Panc1 (cell line): ENCODE measurements at regions not wholly inside any gene's neighbourhood (a gene's known extent, or its start where the extent isn't known, plus 50 kb on each side); places are given as distances from the start of the nearest gene placed in this dataset.

Source experiments
- ATAC-seq: fragments of 200-7000 bp; cut with Tn5 transposase; 2 replicates; pipeline ENCODE4 v1.9.1; 2020; ENCODE audit warnings: mild to moderate bottlenecking, moderate library complexity
- BruUV-seq: library from RNA; stranded (reverse); fragments of 400-500 nt; replicated peaks from 2 replicates; lab custom pipeline; 2021; lab: Mats Ljungman, UMichigan
- CTCF ChIA-PET: fragments of 300-600 bp; sonication (Branson Sonifier 250); formaldehyde crosslinking; loops from one replicate; lab custom pipeline; 2022; ENCODE audit warnings: antibody characterized with exemption; lab: Charles Lee
- POLR2A ChIA-PET: fragments of 300-600 bp; sonication (Branson Sonifier 250); formaldehyde crosslinking; loops from one replicate; lab custom pipeline; 2022; ENCODE audit warnings: antibody characterized with exemption; lab: Charles Lee
- DNase-seq: peaks from one replicate; pipeline ENCODE4 v3.0.0-alpha.2; 2010; ENCODE audit warnings: low read depth, low spot score
- H3K27ac ChIP-seq: 2 replicates; pipeline ENCODE4 v1.5.1; 2011; ENCODE audit warnings: mild to moderate bottlenecking, low read length, inconsistent platforms
- H3K27me3 ChIP-seq: fragments of 200-500 bp; sonication (Bioruptor generic); 2 replicates; pipeline ENCODE4 v1.6.0; 2014; ENCODE audit warnings: low read length, inconsistent platforms; ENCODE audit not compliant: control insufficient read depth, insufficient read depth
- H3K36me3 ChIP-seq: fragments of 200-500 bp; sonication (Bioruptor generic); 2 replicates; pipeline ENCODE4 v1.5.1; 2014; ENCODE audit warnings: inconsistent platforms, mild to moderate bottlenecking, low read length, moderate library complexity; ENCODE audit not compliant: control insufficient read depth, insufficient read depth
- H3K4me1 ChIP-seq: 2 replicates; pipeline ENCODE4 v1.5.1; 2011; ENCODE audit warnings: inconsistent platforms, mild to moderate bottlenecking, low read length, moderate library complexity; ENCODE audit not compliant: control insufficient read depth, insufficient read depth
- H3K4me3 ChIP-seq, 2 experiments: 2 replicates each; pipeline ENCODE4 v1.5.1; 2011 to 2012; ENCODE audit warnings: low read depth in 2 of 2, low read length in 2 of 2, mild to moderate bottlenecking in 2 of 2, inconsistent platforms in 1 of 2, moderate library complexity in 1 of 2
- H3K9me3 ChIP-seq: fragments of 200-500 bp; sonication (Bioruptor generic); 2 replicates; pipeline ENCODE4 v1.5.1; 2014; ENCODE audit warnings: low read depth, mild to moderate bottlenecking, inconsistent platforms, low read length, moderate library complexity; ENCODE audit not compliant: control insufficient read depth, insufficient read depth
- POLR2AphosphoS5 ChIP-seq: IDR thresholded peaks from 2 replicates; pipeline ENCODE4 v1.6.1; 2012; ENCODE audit warnings: mild to moderate bottlenecking, low read depth, low read length, moderate library complexity
- SIN3A ChIP-seq: IDR thresholded peaks from 2 replicates; pipeline ENCODE4 v1.6.1; 2012; ENCODE audit warnings: low read depth, mild to moderate bottlenecking, low read length, moderate library complexity, borderline replicate concordance; ENCODE audit not compliant: insufficient read depth
- TCF7L2 ChIP-seq: IDR thresholded peaks from 2 replicates; pipeline ENCODE4 v1.6.1; 2011; ENCODE audit warnings: mild to moderate bottlenecking, low read depth, low read length, inconsistent platforms
- in situ Hi-C: cut with HindIII; loops from 2 replicates; pipeline ENCODE4 v1.10.0; 2016; ENCODE audit warnings: low sequenced_read_pairs, low pct_unique_long_range_greater_than_20kb
- intact Hi-C: fragments of 100-400 bp; cut with micrococcal nuclease; formaldehyde crosslinking; loops from one replicate; pipeline ENCODE4 v1.10.0; 2022; ENCODE audit not compliant: unreplicated experiment
- TF ChIP-seq, protein P1 (sequence below), 2 experiments: IDR thresholded peaks; 2 replicates each; pipeline ENCODE4 v1.6.1; 2011 to 2012; ENCODE audit warnings: low read depth in 2 of 2, control low read depth in 1 of 2, low read length in 1 of 2, mild to moderate bottlenecking in 1 of 2, moderate library complexity in 1 of 2; ENCODE audit not compliant: insufficient read depth in 1 of 2
- TF ChIP-seq, protein P2 (sequence below): fragments of 450-650 bp; IDR thresholded peaks from 2 replicates; pipeline ENCODE4 v1.5.1; 2017; ENCODE audit warnings: mild to moderate bottlenecking

DNA sequence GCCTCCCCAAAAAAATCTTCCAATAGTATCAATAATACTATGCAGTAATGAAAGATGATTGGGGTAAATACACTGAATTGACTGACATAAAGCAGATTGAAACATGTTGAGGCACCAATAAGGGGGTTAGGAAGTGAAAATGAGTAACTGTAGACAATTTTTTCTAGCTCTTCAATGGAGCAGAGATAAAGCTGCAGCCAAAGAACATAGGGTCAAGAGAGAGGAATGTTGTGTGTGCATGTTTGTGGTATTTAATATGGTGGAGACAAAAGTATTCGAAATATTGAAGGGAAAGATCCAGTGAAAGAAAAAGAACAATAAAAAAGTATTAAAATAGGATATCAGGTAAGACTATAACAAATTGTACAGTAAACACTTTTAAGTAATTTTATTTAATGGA, 450.0 kb upstream of the CCDC179 start:
- no peaks in the 10 kb centered on the region for H3K36me3 ChIP-seq
- POLR2A ChIA-PET, result no interaction called here
- no peak for ATAC-seq
- intact Hi-C loops (no loop called here), in situ Hi-C loops (no loop called here)
- TF ChIP-seq, protein P1, sequence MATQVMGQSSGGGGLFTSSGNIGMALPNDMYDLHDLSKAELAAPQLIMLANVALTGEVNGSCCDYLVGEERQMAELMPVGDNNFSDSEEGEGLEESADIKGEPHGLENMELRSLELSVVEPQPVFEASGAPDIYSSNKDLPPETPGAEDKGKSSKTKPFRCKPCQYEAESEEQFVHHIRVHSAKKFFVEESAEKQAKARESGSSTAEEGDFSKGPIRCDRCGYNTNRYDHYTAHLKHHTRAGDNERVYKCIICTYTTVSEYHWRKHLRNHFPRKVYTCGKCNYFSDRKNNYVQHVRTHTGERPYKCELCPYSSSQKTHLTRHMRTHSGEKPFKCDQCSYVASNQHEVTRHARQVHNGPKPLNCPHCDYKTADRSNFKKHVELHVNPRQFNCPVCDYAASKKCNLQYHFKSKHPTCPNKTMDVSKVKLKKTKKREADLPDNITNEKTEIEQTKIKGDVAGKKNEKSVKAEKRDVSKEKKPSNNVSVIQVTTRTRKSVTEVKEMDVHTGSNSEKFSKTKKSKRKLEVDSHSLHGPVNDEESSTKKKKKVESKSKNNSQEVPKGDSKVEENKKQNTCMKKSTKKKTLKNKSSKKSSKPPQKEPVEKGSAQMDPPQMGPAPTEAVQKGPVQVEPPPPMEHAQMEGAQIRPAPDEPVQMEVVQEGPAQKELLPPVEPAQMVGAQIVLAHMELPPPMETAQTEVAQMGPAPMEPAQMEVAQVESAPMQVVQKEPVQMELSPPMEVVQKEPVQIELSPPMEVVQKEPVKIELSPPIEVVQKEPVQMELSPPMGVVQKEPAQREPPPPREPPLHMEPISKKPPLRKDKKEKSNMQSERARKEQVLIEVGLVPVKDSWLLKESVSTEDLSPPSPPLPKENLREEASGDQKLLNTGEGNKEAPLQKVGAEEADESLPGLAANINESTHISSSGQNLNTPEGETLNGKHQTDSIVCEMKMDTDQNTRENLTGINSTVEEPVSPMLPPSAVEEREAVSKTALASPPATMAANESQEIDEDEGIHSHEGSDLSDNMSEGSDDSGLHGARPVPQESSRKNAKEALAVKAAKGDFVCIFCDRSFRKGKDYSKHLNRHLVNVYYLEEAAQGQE (IDR thresholded peaks at IDR 0.05; ENCODE audit: insufficient read depth in 1 of 2, low read depth in 2 of 2, low read length in 1 of 2), result no peak
- TF ChIP-seq POLR2AphosphoS5 (no peak), TCF7L2 (no peak), SIN3A (no peak)
- TF ChIP-seq, protein P2, sequence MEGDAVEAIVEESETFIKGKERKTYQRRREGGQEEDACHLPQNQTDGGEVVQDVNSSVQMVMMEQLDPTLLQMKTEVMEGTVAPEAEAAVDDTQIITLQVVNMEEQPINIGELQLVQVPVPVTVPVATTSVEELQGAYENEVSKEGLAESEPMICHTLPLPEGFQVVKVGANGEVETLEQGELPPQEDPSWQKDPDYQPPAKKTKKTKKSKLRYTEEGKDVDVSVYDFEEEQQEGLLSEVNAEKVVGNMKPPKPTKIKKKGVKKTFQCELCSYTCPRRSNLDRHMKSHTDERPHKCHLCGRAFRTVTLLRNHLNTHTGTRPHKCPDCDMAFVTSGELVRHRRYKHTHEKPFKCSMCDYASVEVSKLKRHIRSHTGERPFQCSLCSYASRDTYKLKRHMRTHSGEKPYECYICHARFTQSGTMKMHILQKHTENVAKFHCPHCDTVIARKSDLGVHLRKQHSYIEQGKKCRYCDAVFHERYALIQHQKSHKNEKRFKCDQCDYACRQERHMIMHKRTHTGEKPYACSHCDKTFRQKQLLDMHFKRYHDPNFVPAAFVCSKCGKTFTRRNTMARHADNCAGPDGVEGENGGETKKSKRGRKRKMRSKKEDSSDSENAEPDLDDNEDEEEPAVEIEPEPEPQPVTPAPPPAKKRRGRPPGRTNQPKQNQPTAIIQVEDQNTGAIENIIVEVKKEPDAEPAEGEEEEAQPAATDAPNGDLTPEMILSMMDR, result no peak
- H3K27me3 ChIP-seq, result no peaks in the 10 kb centered on the region
- H3K27ac ChIP-seq, result no peak overlapping the region
- H3K4me1 ChIP-seq, result no peaks in the 10 kb centered on the region
- H3K9me3 ChIP-seq, result no peaks in the 10 kb centered on the region
- no TSS peak for BruUV-seq
- CTCF ChIA-PET, result no interaction called here
- no peak for DNase-seq
- H3K4me3 ChIP-seq, result no peak overlapping the region

DNA sequence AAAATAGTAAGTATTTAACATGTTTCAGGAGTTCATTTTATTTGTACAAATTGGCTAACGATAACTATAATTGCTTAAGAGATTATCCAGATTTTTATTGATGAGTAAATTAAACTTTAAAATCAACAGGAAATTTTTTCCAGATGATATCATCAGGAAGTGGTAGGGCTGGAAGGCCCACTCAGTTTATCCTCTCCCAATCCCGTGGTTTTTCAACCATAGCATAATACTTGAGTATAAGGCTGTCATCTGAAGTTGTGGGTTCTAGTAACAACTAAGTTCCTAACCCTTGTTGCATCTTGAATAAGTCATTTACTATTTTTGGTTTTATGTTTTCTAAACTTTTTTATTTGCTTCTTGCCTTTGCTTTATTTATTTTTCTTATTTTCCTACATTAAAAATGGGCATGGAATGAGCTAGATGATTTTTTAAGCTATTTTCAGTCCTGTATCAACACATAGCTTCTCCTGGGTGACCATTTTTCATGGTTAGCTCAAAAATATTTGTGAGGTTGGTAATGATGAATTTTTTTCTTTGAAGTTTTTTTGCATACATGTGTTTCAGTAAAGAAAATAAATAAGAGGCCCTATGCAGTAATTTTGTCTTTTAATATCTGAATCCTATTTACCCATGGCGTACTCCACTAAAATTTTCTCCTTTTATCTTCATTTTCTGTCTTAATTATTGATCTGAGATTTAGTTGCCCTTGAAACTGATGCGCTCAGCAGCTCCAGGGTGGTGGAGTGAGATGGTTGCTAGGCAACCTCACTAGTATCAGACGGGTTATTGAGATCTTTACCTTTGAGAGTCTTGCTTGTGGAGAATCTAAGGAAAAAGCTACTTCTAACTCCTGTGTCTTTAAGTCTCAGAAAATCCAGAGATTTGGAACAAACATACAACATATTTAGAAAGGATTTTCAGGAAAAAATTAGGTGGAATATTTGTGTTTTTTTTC, 452.0 kb upstream of the CCDC179 start:
- in situ Hi-C loops, result no loop called here
- no peak for TF ChIP-seq TCF7L2
- TF ChIP-seq, protein P2, result no peak
- TF ChIP-seq, protein P1 (IDR thresholded peaks at IDR 0.05; ENCODE audit: insufficient read depth in 1 of 2, low read depth in 2 of 2, low read length in 1 of 2), result no peak
- H3K4me3 ChIP-seq, result no peak overlapping the region
- POLR2A ChIA-PET, result no interaction called here
- no peaks in the 10 kb centered on the region for H3K36me3 ChIP-seq
- H3K4me1 ChIP-seq, result no peaks in the 10 kb centered on the region
- no TSS peak for BruUV-seq
- no peaks in the 10 kb centered on the region for H3K27me3 ChIP-seq
- CTCF ChIA-PET, result no interaction called here
- intact Hi-C loops, result no loop called here
- H3K9me3 ChIP-seq, result no peaks in the 10 kb centered on the region
- DNase-seq (no peak), ATAC-seq (no peak)
- H3K27ac ChIP-seq, result no peak overlapping the region
